ENCODE measurements at regions not wholly inside any gene's neighbourhood (a gene's known extent, or its start where the extent isn't known, plus 50 kb on each side); places are given as distances from the start of the nearest gene placed in this dataset.

- TF ChIP-seq POLR2A (IDR thresholded peaks at IDR 0.05) (no peak), CTCF (IDR thresholded peaks at IDR 0.05) (no peak)
These were observed 1056.8 kb downstream of the MAT2B start for GRCh38 chr5:164561933-164562872.
